ENCODE measurements at regions not wholly inside any gene's neighbourhood (a gene's known extent, or its start where the extent isn't known, plus 50 kb on each side); places are given as distances from the start of the nearest gene placed in this dataset.

GRCh38 chrX:15938072-15938471 is 83.5 kb upstream of the AP1S2 start:
- Histone ChIP-seq H3K27ac (ENCODE audit: low read length) (no peak overlapping the region), H3K4me1 (ENCODE audit: control insufficient read depth in 1 of 2, extremely low read depth in 1 of 2, insufficient read depth in 2 of 2, low read length in 2 of 2) (no peaks in the 10 kb centered on the region), H3K9me3 (no peaks in the 10 kb centered on the region), H3K4me3 (ENCODE audit: control insufficient read depth in 1 of 2, extremely low read depth in 1 of 2, low read length in 1 of 2) (no peak overlapping the region), H3K36me3 (ENCODE audit: control insufficient read depth in 2 of 2, extremely low read depth in 1 of 2, insufficient read depth in 1 of 2, low read length in 1 of 2) (no peaks in the 10 kb centered on the region), H3K27me3 (replicated peaks in 1 of 2; ENCODE audit: control insufficient read depth in 2 of 2, extremely low read depth in 1 of 2, insufficient read depth in 2 of 2, low read length in 1 of 2) (peaks cover 3% of the 10 kb centered on the region in 2 experiments)
- H3K4me1 Mint-ChIP-seq = no peaks in the 10 kb centered on the region
- no peak for DNase-seq
- no peak for ATAC-seq (replicated peaks in 1 of 4)
- POLR2A ChIA-PET = no interaction called here
- no peaks in the 10 kb centered on the region for H3K36me3 Mint-ChIP-seq
- H3K27me3 Mint-ChIP-seq = peaks cover 0 to 26% of the 10 kb centered on the region in 2 donors
- H3K4me3 Mint-ChIP-seq = no peak overlapping the region
- H3K27ac Mint-ChIP-seq = no peak overlapping the region
- CTCF ChIA-PET = no interaction called here
- no CpG with 5 or more reads among the region's 6 CpGs for WGBS (ENCODE audit: insufficient coverage)
- peaks cover 0 to 6% (median 0%) of the 10 kb centered on the region in 3 donors for H3K9me3 Mint-ChIP-seq

- ATAC-seq (replicated peaks in 1 of 4) (no peak), DNase-seq (no peak)
- H3K36me3 ChIP-seq (ENCODE audit: control insufficient read depth in 2 of 2, extremely low read depth in 1 of 2, insufficient read depth in 1 of 2, low read length in 1 of 2) = no peaks in the 10 kb centered on the region
- no CpG with 5 or more reads among the region's 3 CpGs for WGBS (ENCODE audit: insufficient coverage)
- Mint-ChIP-seq H3K27me3 (peaks cover 14 to 45% of the 10 kb centered on the region in 2 donors), H3K4me1 (no peaks in the 10 kb centered on the region), H3K4me3 (no peak overlapping the region), H3K36me3 (no peaks in the 10 kb centered on the region), H3K9me3 (no peaks in the 10 kb centered on the region), H3K27ac (no peak overlapping the region)
- no peak overlapping the region for H3K4me3 ChIP-seq (ENCODE audit: control insufficient read depth in 1 of 2, extremely low read depth in 1 of 2, low read length in 1 of 2)
- CTCF ChIA-PET = no interaction called here
- no peak overlapping the region for H3K27ac ChIP-seq (ENCODE audit: low read length)
- H3K9me3 ChIP-seq = no peaks in the 10 kb centered on the region
- POLR2A ChIA-PET = no interaction called here
- peaks cover 3 to 6% of the 10 kb centered on the region in 2 experiments for H3K27me3 ChIP-seq (replicated peaks in 1 of 2; ENCODE audit: control insufficient read depth in 2 of 2, extremely low read depth in 1 of 2, insufficient read depth in 2 of 2, low read length in 1 of 2)
- H3K4me1 ChIP-seq (ENCODE audit: control insufficient read depth in 1 of 2, extremely low read depth in 1 of 2, insufficient read depth in 2 of 2, low read length in 2 of 2) = no peaks in the 10 kb centered on the region
These were observed 76.7 kb upstream of the AP1S2 start for GRCh38 chrX:15931362-15931761.

- H3K27ac Mint-ChIP-seq = no peak overlapping the region
- Histone ChIP-seq H3K4me1 (ENCODE audit: control insufficient read depth in 1 of 2, extremely low read depth in 1 of 2, insufficient read depth in 2 of 2, low read length in 2 of 2) (no peaks in the 10 kb centered on the region), H3K4me3 (ENCODE audit: control insufficient read depth in 1 of 2, extremely low read depth in 1 of 2, low read length in 1 of 2) (no peak overlapping the region), H3K27ac (ENCODE audit: low read length) (no peak overlapping the region), H3K27me3 (replicated peaks in 1 of 2; ENCODE audit: control insufficient read depth in 2 of 2, extremely low read depth in 1 of 2, insufficient read depth in 2 of 2, low read length in 1 of 2) (peaks cover 3 to 6% of the 10 kb centered on the region in 2 experiments), H3K9me3 (no peaks in the 10 kb centered on the region), H3K36me3 (ENCODE audit: control insufficient read depth in 2 of 2, extremely low read depth in 1 of 2, insufficient read depth in 1 of 2, low read length in 1 of 2) (no peaks in the 10 kb centered on the region)
- no peak overlapping the region for H3K4me3 Mint-ChIP-seq
- POLR2A ChIA-PET = no interaction called here
- WGBS (ENCODE audit: insufficient coverage) = no CpG with 5 or more reads among the region's 5 CpGs
- H3K27me3 Mint-ChIP-seq = peaks cover 15 to 47% of the 10 kb centered on the region in 2 donors
- ATAC-seq (replicated peaks in 1 of 4) = no peak
- no peak for DNase-seq
- H3K36me3 Mint-ChIP-seq = no peaks in the 10 kb centered on the region
- H3K4me1 Mint-ChIP-seq = no peaks in the 10 kb centered on the region
- no peaks in the 10 kb centered on the region for H3K9me3 Mint-ChIP-seq
- CTCF ChIA-PET = no interaction called here
These were observed 76.0 kb upstream of the AP1S2 start for GRCh38 chrX:15930585-15930984.

- Mint-ChIP-seq H3K9me3 (no peaks in the 10 kb centered on the region), H3K27ac (no peak overlapping the region), H3K4me1 (no peaks in the 10 kb centered on the region), H3K4me3 (no peak overlapping the region), H3K36me3 (no peaks in the 10 kb centered on the region), H3K27me3 (peaks cover 25 to 51% of the 10 kb centered on the region in 2 donors)
- CTCF ChIA-PET = interaction anchor here in 1 of 2 donors (0.6 kb wide), 1 partner anchor 92 kb away, joined by 3 read pairs; no protein-coding TSS in a partner anchor
- H3K36me3 ChIP-seq (ENCODE audit: control insufficient read depth in 2 of 2, extremely low read depth in 1 of 2, insufficient read depth in 1 of 2, low read length in 1 of 2) = no peaks in the 10 kb centered on the region
- no peak overlapping the region for H3K4me3 ChIP-seq (ENCODE audit: control insufficient read depth in 1 of 2, extremely low read depth in 1 of 2, low read length in 1 of 2)
- no peak for DNase-seq
- no peak for ATAC-seq (replicated peaks in 1 of 4)
- H3K4me1 ChIP-seq (ENCODE audit: control insufficient read depth in 1 of 2, extremely low read depth in 1 of 2, insufficient read depth in 2 of 2, low read length in 2 of 2) = no peaks in the 10 kb centered on the region
- no peak overlapping the region for H3K27ac ChIP-seq (ENCODE audit: low read length)
- no peaks in the 10 kb centered on the region for H3K9me3 ChIP-seq
- POLR2A ChIA-PET = no interaction called here
- no CpG with 5 or more reads among the region's 2 CpGs for WGBS (ENCODE audit: insufficient coverage)
- H3K27me3 ChIP-seq (replicated peaks in 1 of 2; ENCODE audit: control insufficient read depth in 2 of 2, extremely low read depth in 1 of 2, insufficient read depth in 2 of 2, low read length in 1 of 2) = peaks cover 3 to 5% of the 10 kb centered on the region in 2 experiments
These were observed 74.6 kb upstream of the AP1S2 start for GRCh38 chrX:15929194-15929593.

DNA sequence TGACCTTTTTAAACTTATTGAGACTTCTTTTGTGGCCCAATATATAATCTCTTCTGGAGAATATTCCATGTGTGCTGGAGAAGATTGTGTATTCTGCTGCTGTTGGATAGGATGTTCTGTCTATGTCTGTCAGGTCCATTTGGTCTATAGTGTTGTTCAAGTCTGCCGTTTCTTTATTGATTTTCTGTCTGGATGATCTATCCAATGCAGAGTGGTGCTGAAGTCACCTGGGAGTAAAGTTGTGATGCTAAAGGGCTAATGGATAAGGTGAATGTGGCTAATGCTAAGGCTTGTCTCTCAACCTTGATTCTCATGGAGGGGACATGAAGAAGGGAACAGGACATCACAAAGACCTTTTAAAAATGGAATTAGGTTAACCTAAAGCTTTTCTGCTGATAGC is 72.0 kb upstream of the AP1S2 start:
- peaks cover 2 to 3% of the 10 kb centered on the region in 2 experiments for H3K27me3 ChIP-seq (replicated peaks in 1 of 2; ENCODE audit: control insufficient read depth in 2 of 2, extremely low read depth in 1 of 2, insufficient read depth in 2 of 2, low read length in 1 of 2)
- 83% methylated on average over 1 of the region's 1 CpG for WGBS (ENCODE audit: insufficient coverage)
- H3K27ac Mint-ChIP-seq = no peak overlapping the region
- H3K27me3 Mint-ChIP-seq = peaks cover 27 to 40% of the 10 kb centered on the region in 2 donors
- ChIA-PET CTCF (no interaction called here), POLR2A (no interaction called here)
- H3K4me1 ChIP-seq (ENCODE audit: control insufficient read depth in 1 of 2, extremely low read depth in 1 of 2, insufficient read depth in 2 of 2, low read length in 2 of 2) = no peaks in the 10 kb centered on the region
- ATAC-seq (replicated peaks in 1 of 4) = no peak
- H3K4me3 ChIP-seq (ENCODE audit: control insufficient read depth in 1 of 2, extremely low read depth in 1 of 2, low read length in 1 of 2) = no peak overlapping the region
- no peaks in the 10 kb centered on the region for H3K4me1 Mint-ChIP-seq
- no peaks in the 10 kb centered on the region for H3K36me3 Mint-ChIP-seq
- no peaks in the 10 kb centered on the region for H3K36me3 ChIP-seq (ENCODE audit: control insufficient read depth in 2 of 2, extremely low read depth in 1 of 2, insufficient read depth in 1 of 2, low read length in 1 of 2)
- DNase-seq = no peak
- no peaks in the 10 kb centered on the region for H3K9me3 ChIP-seq
- H3K9me3 Mint-ChIP-seq = no peaks in the 10 kb centered on the region
- H3K4me3 Mint-ChIP-seq = no peak overlapping the region
- no peak overlapping the region for H3K27ac ChIP-seq (ENCODE audit: low read length)

DNA sequence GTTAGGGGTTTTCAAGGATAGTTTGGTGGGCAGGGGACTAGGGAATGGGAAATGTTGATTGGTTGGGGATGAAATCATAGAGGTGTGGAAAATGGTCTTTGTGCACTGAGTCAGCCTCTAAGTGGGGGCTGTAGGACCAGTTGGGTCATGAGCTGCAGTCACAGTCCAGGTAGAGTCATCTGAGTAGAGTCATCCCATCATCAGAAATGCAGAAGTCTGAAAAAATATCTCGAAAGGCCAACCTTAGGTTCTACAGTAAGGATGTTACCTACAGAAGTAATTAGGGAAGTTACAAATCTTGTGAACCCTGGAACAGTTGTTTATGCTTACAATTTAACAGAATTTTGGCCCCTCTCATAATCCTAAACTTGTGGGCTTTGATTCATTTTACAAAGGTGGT is 63.4 kb upstream of the AP1S2 start:
- Histone ChIP-seq H3K27ac (ENCODE audit: low read length) (no peak overlapping the region), H3K9me3 (no peaks in the 10 kb centered on the region), H3K36me3 (ENCODE audit: control insufficient read depth in 2 of 2, extremely low read depth in 1 of 2, insufficient read depth in 1 of 2, low read length in 1 of 2) (no peaks in the 10 kb centered on the region), H3K4me3 (ENCODE audit: control insufficient read depth in 1 of 2, extremely low read depth in 1 of 2, low read length in 1 of 2) (no peak overlapping the region), H3K4me1 (ENCODE audit: control insufficient read depth in 1 of 2, extremely low read depth in 1 of 2, insufficient read depth in 2 of 2, low read length in 2 of 2) (no peaks in the 10 kb centered on the region), H3K27me3 (replicated peaks in 1 of 2; ENCODE audit: control insufficient read depth in 2 of 2, extremely low read depth in 1 of 2, insufficient read depth in 2 of 2, low read length in 1 of 2) (no peaks in the 10 kb centered on the region)
- no peaks in the 10 kb centered on the region for H3K9me3 Mint-ChIP-seq
- peaks cover 4 to 30% of the 10 kb centered on the region in 2 donors for H3K27me3 Mint-ChIP-seq
- peaks cover 0 to 6% (median 2%) of the 10 kb centered on the region in 3 donors for H3K4me1 Mint-ChIP-seq
- DNase-seq = no peak
- no peaks in the 10 kb centered on the region for H3K36me3 Mint-ChIP-seq
- no peak for ATAC-seq (replicated peaks in 1 of 4)
- POLR2A ChIA-PET = no interaction called here
- H3K4me3 Mint-ChIP-seq = no peak overlapping the region
- no CpG with 5 or more reads among the region's 1 CpG for WGBS (ENCODE audit: insufficient coverage)
- no peak overlapping the region for H3K27ac Mint-ChIP-seq
- CTCF ChIA-PET = no interaction called here

GRCh38 chrX:15916704-15917084 is 62.1 kb upstream of the AP1S2 start:
- Histone ChIP-seq H3K4me3 (ENCODE audit: control insufficient read depth in 1 of 2, extremely low read depth in 1 of 2, low read length in 1 of 2) (no peak overlapping the region), H3K9me3 (no peaks in the 10 kb centered on the region), H3K27ac (ENCODE audit: low read length) (no peak overlapping the region), H3K27me3 (replicated peaks in 1 of 2; ENCODE audit: control insufficient read depth in 2 of 2, extremely low read depth in 1 of 2, insufficient read depth in 2 of 2, low read length in 1 of 2) (no peaks in the 10 kb centered on the region), H3K36me3 (ENCODE audit: control insufficient read depth in 2 of 2, extremely low read depth in 1 of 2, insufficient read depth in 1 of 2, low read length in 1 of 2) (no peaks in the 10 kb centered on the region), H3K4me1 (ENCODE audit: control insufficient read depth in 1 of 2, extremely low read depth in 1 of 2, insufficient read depth in 2 of 2, low read length in 2 of 2) (no peaks in the 10 kb centered on the region)
- CTCF ChIA-PET = no interaction called here
- H3K36me3 Mint-ChIP-seq = no peaks in the 10 kb centered on the region
- POLR2A ChIA-PET = interaction anchor here (0.6 kb wide), 2 partner anchors 36 to 183 kb away, joined by 3 to 10 read pairs; no protein-coding TSS in a partner anchor
- peaks cover 0 to 6% (median 2%) of the 10 kb centered on the region in 3 donors for H3K4me1 Mint-ChIP-seq
- DNase-seq (no peak), ATAC-seq (replicated peaks in 1 of 4) (no peak)
- H3K4me3 Mint-ChIP-seq = no peak overlapping the region
- no peak overlapping the region for H3K27ac Mint-ChIP-seq
- H3K9me3 Mint-ChIP-seq = no peaks in the 10 kb centered on the region
- peaks cover 4 to 38% of the 10 kb centered on the region in 2 donors for H3K27me3 Mint-ChIP-seq
- no CpG with 5 or more reads among the region's 4 CpGs for WGBS (ENCODE audit: insufficient coverage)

Measured in T-cell (primary cell).